DND-41 (cell line): ENCODE measurements at regions not wholly inside any gene's neighbourhood (a gene's known extent, or its start where the extent isn't known, plus 50 kb on each side); places are given as distances from the start of the nearest gene placed in this dataset.
"Not testable (repeated sequence)": the region's sequence is repeated elsewhere in the genome, so short reads cannot be mapped to it uniquely, and the experiment has no call there.

ENCODE experiments used
- ATAC-seq: fragments of 200-7000 bp; cut with Tn5 transposase; 3 replicates; pipeline ENCODE4 v1.9.1; 2021; ENCODE audit warnings: low read depth; ENCODE audit not compliant: insufficient read depth
- DNase-seq: peaks from one replicate; pipeline ENCODE4 v3.0.0-alpha.2; 2020
- H2AFZ ChIP-seq: 2 replicates; pipeline ENCODE4 v1.6.0; 2012; ENCODE audit warnings: low read depth, low read length
- H3K27ac ChIP-seq: 2 replicates; pipeline ENCODE4 v1.5.1; 2012; ENCODE audit warnings: low read length, inconsistent platforms
- H3K27me3 ChIP-seq: fragments of 200-600 bp; sonication (generic); 2 replicates; pipeline ENCODE4 v1.6.0; 2012; ENCODE audit warnings: low read length, mild to moderate bottlenecking, inconsistent platforms; ENCODE audit not compliant: insufficient read depth, poor library complexity
- H3K36me3 ChIP-seq: 2 replicates; pipeline ENCODE4 v1.5.1; 2012; ENCODE audit warnings: low read length, inconsistent platforms; ENCODE audit not compliant: insufficient read depth
- H3K4me1 ChIP-seq: 2 replicates; pipeline ENCODE4 v1.5.1; 2012; ENCODE audit warnings: mild to moderate bottlenecking, low read length; ENCODE audit not compliant: insufficient read depth
- H3K4me2 ChIP-seq: 2 replicates; pipeline ENCODE4 v1.6.0; 2012; ENCODE audit warnings: mild to moderate bottlenecking, moderate library complexity, low read length, inconsistent platforms; ENCODE audit not compliant: insufficient read depth
- H3K4me3 ChIP-seq, 2 experiments: fragments of 200-600 bp in 1 of 2; shearing (Covaris generic) in 1 of 2; 2 replicates each; pipeline ENCODE4 v1.5.1; 2012 to 2016; ENCODE audit warnings: inconsistent platforms in 2 of 2, low read length in 2 of 2, mild to moderate bottlenecking in 2 of 2, low read depth in 1 of 2, moderate library complexity in 1 of 2
- H3K79me2 ChIP-seq: 2 replicates; pipeline ENCODE4 v1.6.0; 2012; ENCODE audit warnings: low read length, inconsistent platforms; ENCODE audit not compliant: insufficient read depth
- H3K9ac ChIP-seq: 2 replicates; pipeline ENCODE4 v1.6.0; 2012; ENCODE audit warnings: low read depth, mild to moderate bottlenecking, inconsistent platforms, low read length, moderate library complexity
- H3K9me3 ChIP-seq: 2 replicates; pipeline ENCODE4 v1.5.1; 2012; ENCODE audit warnings: low read length, moderate library complexity, mild to moderate bottlenecking, inconsistent platforms; ENCODE audit not compliant: insufficient read depth, severe bottlenecking
- H4K20me1 ChIP-seq: 2 replicates; pipeline ENCODE4 v1.6.0; 2012; ENCODE audit warnings: low read length; ENCODE audit not compliant: insufficient read depth
- EZH2 ChIP-seq: IDR thresholded peaks from 3 replicates; pipeline ENCODE4 v1.6.1; 2012; ENCODE audit warnings: borderline replicate concordance, low read depth, mild to moderate bottlenecking, moderate library complexity, low read length, inconsistent platforms; ENCODE audit not compliant: severe bottlenecking
- TF ChIP-seq, protein P1 (sequence below): IDR thresholded peaks from 2 replicates; pipeline ENCODE4 v1.5.1; 2012; ENCODE audit warnings: borderline replicate concordance, low read length, moderate library complexity, mild to moderate bottlenecking; ENCODE audit not compliant: poor library complexity, severe bottlenecking; ENCODE audit errors: extremely low read depth

DNA sequence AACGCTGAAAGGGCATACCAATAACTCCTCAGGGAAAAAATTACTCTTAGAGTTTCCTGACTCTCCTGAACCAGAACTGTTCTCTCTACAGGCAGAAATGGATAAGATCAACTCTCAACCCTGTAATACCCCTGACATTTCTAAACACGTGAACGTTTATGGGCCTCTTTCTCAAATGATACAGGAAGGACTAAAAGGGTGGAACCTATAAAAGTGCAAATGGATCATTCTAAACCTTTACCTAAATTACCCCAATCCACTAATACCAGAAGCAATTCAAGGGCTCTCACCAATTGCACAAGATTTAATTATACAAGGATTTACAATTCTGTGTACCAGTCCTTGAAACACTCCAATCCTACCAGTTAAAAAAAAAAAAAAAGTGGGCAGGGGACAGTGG is 98.0 kb upstream of the FAM174B start:
- H4K20me1 ChIP-seq, result no peaks in the 10 kb centered on the region
- ATAC-seq, result no peak

DNA sequence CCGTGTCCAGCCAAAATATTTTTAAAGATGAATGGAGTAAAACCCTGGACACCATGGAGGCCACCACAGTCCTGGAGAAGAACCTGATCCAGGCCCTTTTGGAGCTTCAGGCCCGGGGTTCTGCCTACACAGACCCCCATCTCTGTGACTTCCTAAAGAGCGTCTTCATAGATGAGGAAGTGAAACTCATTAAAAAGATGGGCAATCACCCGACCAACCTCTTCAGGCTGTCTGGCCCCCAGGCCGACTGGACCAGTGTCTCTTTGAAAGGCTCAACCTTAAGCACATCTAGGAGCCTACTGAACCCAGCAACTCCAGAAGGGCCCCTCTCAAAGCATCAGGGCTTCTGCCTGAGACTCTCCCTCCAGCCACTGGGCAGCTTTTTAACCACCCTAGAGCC is 107.9 kb upstream of the FAM174B start:
- ATAC-seq, result no peak
- Histone ChIP-seq H3K4me2 (no peak overlapping the region), H2AFZ (no peak overlapping the region), H3K36me3 (no peaks in the 10 kb centered on the region), H3K79me2 (no peaks in the 10 kb centered on the region), H4K20me1 (no peaks in the 10 kb centered on the region), H3K4me1 (no peaks in the 10 kb centered on the region), H3K27ac (no peak overlapping the region), H3K9me3 (no peaks in the 10 kb centered on the region), H3K4me3 (no peak overlapping the region), H3K9ac (no peak overlapping the region), H3K27me3 (no peaks in the 10 kb centered on the region)
- TF ChIP-seq, protein P1, sequence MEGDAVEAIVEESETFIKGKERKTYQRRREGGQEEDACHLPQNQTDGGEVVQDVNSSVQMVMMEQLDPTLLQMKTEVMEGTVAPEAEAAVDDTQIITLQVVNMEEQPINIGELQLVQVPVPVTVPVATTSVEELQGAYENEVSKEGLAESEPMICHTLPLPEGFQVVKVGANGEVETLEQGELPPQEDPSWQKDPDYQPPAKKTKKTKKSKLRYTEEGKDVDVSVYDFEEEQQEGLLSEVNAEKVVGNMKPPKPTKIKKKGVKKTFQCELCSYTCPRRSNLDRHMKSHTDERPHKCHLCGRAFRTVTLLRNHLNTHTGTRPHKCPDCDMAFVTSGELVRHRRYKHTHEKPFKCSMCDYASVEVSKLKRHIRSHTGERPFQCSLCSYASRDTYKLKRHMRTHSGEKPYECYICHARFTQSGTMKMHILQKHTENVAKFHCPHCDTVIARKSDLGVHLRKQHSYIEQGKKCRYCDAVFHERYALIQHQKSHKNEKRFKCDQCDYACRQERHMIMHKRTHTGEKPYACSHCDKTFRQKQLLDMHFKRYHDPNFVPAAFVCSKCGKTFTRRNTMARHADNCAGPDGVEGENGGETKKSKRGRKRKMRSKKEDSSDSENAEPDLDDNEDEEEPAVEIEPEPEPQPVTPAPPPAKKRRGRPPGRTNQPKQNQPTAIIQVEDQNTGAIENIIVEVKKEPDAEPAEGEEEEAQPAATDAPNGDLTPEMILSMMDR, result no peak
- TF ChIP-seq EZH2, result no peak
- no peak for DNase-seq

More for the DNA sequence above, 98.0 kb upstream of the FAM174B start:
- Histone ChIP-seq H3K9me3 (no peaks in the 10 kb centered on the region), H3K4me2 (no peak overlapping the region), H3K4me3 (no peak overlapping the region), H3K27me3 (no peaks in the 10 kb centered on the region), H3K36me3 (no peaks in the 10 kb centered on the region), H3K4me1 (no peaks in the 10 kb centered on the region), H3K27ac (no peak overlapping the region), H2AFZ (no peak overlapping the region), H3K9ac (no peak overlapping the region), H3K79me2 (no peaks in the 10 kb centered on the region)
- DNase-seq, result no peak
- no peak for TF ChIP-seq EZH2
- TF ChIP-seq, protein P1, result no peak

DNA sequence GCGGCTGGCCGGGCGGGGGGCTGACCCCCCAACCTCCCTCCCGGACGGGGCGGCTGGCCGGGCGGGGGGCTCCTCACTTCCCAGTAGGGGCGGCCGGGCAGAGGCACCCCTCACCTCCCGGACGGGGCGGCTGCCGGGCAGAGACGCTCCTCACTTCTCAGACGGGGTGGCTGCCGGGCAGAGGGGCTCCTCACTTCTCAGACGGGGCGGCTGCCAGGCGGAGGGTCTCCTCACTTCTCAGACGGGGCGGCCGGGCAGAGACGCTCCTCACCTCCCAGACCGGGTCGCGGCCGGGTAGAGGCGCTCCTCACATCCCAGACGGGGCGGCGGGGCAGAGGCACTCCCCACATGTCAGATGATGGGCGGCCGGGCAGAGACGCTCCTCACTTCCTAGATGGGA is 112.6 kb upstream of the FAM174B start:
- DNase-seq, H2AFZ ChIP-seq, H3K27me3 ChIP-seq, H4K20me1 ChIP-seq, H3K4me3 ChIP-seq, H3K4me2 ChIP-seq, H3K4me1 ChIP-seq, H3K27ac ChIP-seq, H3K36me3 ChIP-seq, H3K79me2 ChIP-seq, ATAC-seq, H3K9ac ChIP-seq, H3K9me3 ChIP-seq: not testable (repeated sequence)

DNA sequence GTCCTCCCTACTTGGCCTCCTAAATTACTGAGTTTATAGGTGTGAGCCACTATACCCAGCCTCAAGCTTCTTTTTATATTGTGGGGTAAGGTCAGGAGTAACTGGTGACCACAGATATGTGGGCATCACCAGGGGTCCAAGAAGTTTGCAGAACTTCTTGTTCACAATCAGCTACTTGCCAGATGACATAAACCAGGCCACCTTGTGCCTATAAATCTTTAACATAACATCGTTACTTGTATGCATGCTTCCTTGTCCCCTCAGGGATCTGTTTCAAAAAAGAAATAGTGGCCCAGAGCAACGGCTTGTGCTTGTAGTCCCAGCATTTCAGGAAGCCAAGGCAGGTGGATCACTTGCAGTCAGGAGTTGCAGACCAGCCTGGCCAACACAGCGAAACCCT is 115.1 kb upstream of the FAM174B start:
- Histone ChIP-seq H3K27ac (no peak overlapping the region), H3K4me2 (no peak overlapping the region), H3K9me3 (no peaks in the 10 kb centered on the region), H3K4me1 (no peaks in the 10 kb centered on the region), H2AFZ (no peak overlapping the region), H3K9ac (no peak overlapping the region), H3K4me3 (no peak overlapping the region), H4K20me1 (no peaks in the 10 kb centered on the region), H3K79me2 (no peaks in the 10 kb centered on the region), H3K27me3 (no peaks in the 10 kb centered on the region), H3K36me3 (no peaks in the 10 kb centered on the region)
- no peak for TF ChIP-seq EZH2
- TF ChIP-seq, protein P1, result no peak
- ATAC-seq (no peak), DNase-seq (no peak)
